K562 (cell line): ENCODE measurements at regions not wholly inside any gene's neighbourhood (a gene's known extent, or its start where the extent isn't known, plus 50 kb on each side); places are given as distances from the start of the nearest gene placed in this dataset.

Source experiments
- DPF2 ChIP-seq: fragments of 450-650 bp; IDR thresholded peaks from 2 replicates; pipeline ENCODE4 v1.6.1; 2016
- GABPA ChIP-seq: fragments of 200-800 bp; sonication (Bioruptor generic); conservative IDR thresholded peaks from 2 replicates; pipeline ENCODE4 v1.6.1; 2016; ENCODE audit warnings: low read depth, missing genetic modification characterization, missing compliant biosample characterization
- MCM2 ChIP-seq: fragments of 450-650 bp; IDR thresholded peaks from 2 replicates; pipeline ENCODE4 v1.6.1; 2017; ENCODE audit warnings: low read depth, mild to moderate bottlenecking
- NFXL1 ChIP-seq: fragments of 450-650 bp; formaldehyde crosslinking; IDR thresholded peaks from 2 replicates; pipeline ENCODE4 v1.4.0; 2021; ENCODE audit warnings: mild to moderate bottlenecking
- SIN3A ChIP-seq, 2 experiments: fragments of 150-350 bp in 1 of 2; IDR thresholded peaks; 2 replicates each; pipeline ENCODE4 v1.6.1; 2011 to 2016; ENCODE audit warnings: borderline replicate concordance in 2 of 2, low read depth in 2 of 2, low read length in 2 of 2, mild to moderate bottlenecking in 2 of 2, moderate library complexity in 2 of 2; ENCODE audit not compliant: control insufficient read depth in 1 of 2
- ZNF780A ChIP-seq: fragments of 250-450 bp; sonication (Bioruptor Pico); IDR thresholded peaks from 2 replicates; pipeline ENCODE4 v1.5.0; 2021; ENCODE audit warnings: mild to moderate bottlenecking

DNA sequence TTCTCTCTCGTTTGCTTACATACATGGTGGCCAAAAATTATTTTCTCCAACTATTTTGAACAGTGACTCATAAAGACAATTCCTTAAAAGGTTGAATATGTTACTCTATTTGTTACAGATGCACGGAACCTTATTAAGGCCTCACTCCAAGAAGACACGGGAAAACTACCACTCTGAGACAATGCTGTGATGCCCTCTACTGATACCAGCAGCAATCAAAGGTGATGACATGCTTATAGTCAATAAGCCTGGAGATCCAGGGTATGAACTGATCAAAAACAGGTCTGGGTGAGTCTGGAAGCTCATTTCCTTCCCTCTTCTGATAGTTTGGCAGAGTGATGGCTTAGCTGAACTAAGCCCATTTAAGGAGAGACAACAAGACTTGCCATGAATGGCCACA, 563.0 kb downstream of the LRRIQ3 start:
- no peak for TF ChIP-seq SIN3A (IDR thresholded peaks at IDR 0.05; ENCODE audit: borderline replicate concordance in 2 of 2, control insufficient read depth in 1 of 2, low read depth in 2 of 2, low read length in 2 of 2)
- TF ChIP-seq DPF2: no peak
- no peak for TF ChIP-seq ZNF780A (CRISPR knock-in tag)
- TF ChIP-seq GABPA (tag): no peak
- TF ChIP-seq MCM2: no peak
- TF ChIP-seq NFXL1 (CRISPR knock-in tag): no peak
